Posterior cingulate gyrus (tissue), 11 donors: ENCODE measurements at regions not wholly inside any gene's neighbourhood (a gene's known extent, or its start where the extent isn't known, plus 50 kb on each side); places are given as distances from the start of the nearest gene placed in this dataset.

Experiments
- DNase-seq, 10 donors: peaks; one replicate each; pipeline versions ENCODE4 v3.0.0 to v3.0.0-alpha.2; 2020 to 2021; ENCODE audit warnings: mixed read lengths in 3 of 10
- intact Hi-C: fragments of 100-400 bp; cut with DNase I; formaldehyde crosslinking; loops from one replicate; pipeline ENCODE4 v1.15.1; 2023

GRCh38 chr11:130703489-130704190 is 212.6 kb downstream of the SNX19 start:
- intact Hi-C loops = no loop called here
- DNase-seq = no peak

- intact Hi-C loops = no loop called here
- no peak for DNase-seq
These were observed 210.4 kb downstream of the SNX19 start for GRCh38 chr11:130705670-130706421.

GRCh38 chr11:130706572-130706971 is 209.7 kb downstream of the SNX19 start:
- intact Hi-C loops = no loop called here
- DNase-seq = no peak

- no peak for DNase-seq
- intact Hi-C loops = no loop called here
These were observed 209.1 kb downstream of the SNX19 start for GRCh38 chr11:130707217-130707616.

GRCh38 chr11:130709531-130709930 is 206.7 kb downstream of the SNX19 start:
- DNase-seq = no peak
- intact Hi-C loops = no loop called here

- no peak for DNase-seq
- intact Hi-C loops = no loop called here
These were observed 206.3 kb downstream of the SNX19 start for GRCh38 chr11:130710021-130710420.

- DNase-seq = peak in 1 of 10 donors; percentile 2
- intact Hi-C loops = no loop called here
These were observed 205.7 kb downstream of the SNX19 start for GRCh38 chr11:130710497-130711012.

- intact Hi-C loops = no loop called here
- DNase-seq = no peak
These were observed 205.1 kb downstream of the SNX19 start for GRCh38 chr11:130711193-130711592.

GRCh38 chr11:130712480-130712879 is 203.8 kb downstream of the SNX19 start:
- intact Hi-C loops = no loop called here
- DNase-seq = no peak

- intact Hi-C loops = no loop called here
These were observed 201.0 kb downstream of the SNX19 start for GRCh38 chr11:130715085-130715876.

GRCh38 chr11:130715877-130716220 is 200.4 kb downstream of the SNX19 start:
- no peak for DNase-seq

More at GRCh38 chr11:130715085-130715876, 201.0 kb downstream of the SNX19 start:
- DNase-seq = no peak

GRCh38 chr11:130718120-130718519 is 198.2 kb downstream of the SNX19 start:
- intact Hi-C loops = no loop called here
- no peak for DNase-seq

More at GRCh38 chr11:130715877-130716220, 200.4 kb downstream of the SNX19 start:
- intact Hi-C loops = no loop called here

GRCh38 chr11:130719220-130719915 is 196.9 kb downstream of the SNX19 start:
- intact Hi-C loops = no loop called here
- DNase-seq = no peak

- intact Hi-C loops = no loop called here
- DNase-seq = no peak
These were observed 195.9 kb downstream of the SNX19 start for GRCh38 chr11:130720232-130721022.

- DNase-seq = no peak
- intact Hi-C loops = no loop called here
These were observed 195.1 kb downstream of the SNX19 start for GRCh38 chr11:130721023-130721681.

GRCh38 chr11:130721736-130722135 is 194.5 kb downstream of the SNX19 start:
- intact Hi-C loops = no loop called here
- no peak for DNase-seq

- intact Hi-C loops = no loop called here
- DNase-seq = no peak
These were observed 193.9 kb downstream of the SNX19 start for GRCh38 chr11:130722401-130722800.

- no peak for DNase-seq
- intact Hi-C loops = no loop called here
These were observed 190.7 kb downstream of the SNX19 start for GRCh38 chr11:130725421-130726233.
